DMS79 treated with DMSO at 0.1 percent for 48 hours (cell line): ENCODE measurements at regions not wholly inside any gene's neighbourhood (a gene's known extent, or its start where the extent isn't known, plus 50 kb on each side); places are given as distances from the start of the nearest gene placed in this dataset.
"Not testable (repeated sequence)": the region's sequence is repeated elsewhere in the genome, so short reads cannot be mapped to it uniquely, and the experiment has no call there.

Experiments
- DNase-seq: peaks from one replicate; lab custom pipeline; 2025; lab: John Stamatoyannopoulos, UW

DNA sequence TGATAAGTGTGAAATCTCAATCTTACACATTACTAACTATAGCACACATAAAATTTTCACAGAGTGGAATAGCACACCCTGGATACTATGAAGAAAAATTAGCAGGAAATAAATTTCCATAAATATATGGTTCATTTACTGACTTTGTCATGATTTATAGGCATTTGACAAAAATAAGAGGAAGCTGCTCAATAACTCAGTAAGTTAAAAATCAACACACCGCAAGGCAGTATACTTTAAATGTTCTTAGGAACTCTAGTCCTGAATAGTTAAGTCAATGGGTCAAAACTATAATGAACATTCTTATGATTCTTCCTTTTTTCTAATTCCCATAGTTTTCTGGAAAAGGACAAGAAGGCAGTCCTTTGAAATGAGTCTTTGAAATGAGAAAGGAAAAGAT is 1557.8 kb upstream of the RAG2 start:
- DNase-seq, result no peak

DNA sequence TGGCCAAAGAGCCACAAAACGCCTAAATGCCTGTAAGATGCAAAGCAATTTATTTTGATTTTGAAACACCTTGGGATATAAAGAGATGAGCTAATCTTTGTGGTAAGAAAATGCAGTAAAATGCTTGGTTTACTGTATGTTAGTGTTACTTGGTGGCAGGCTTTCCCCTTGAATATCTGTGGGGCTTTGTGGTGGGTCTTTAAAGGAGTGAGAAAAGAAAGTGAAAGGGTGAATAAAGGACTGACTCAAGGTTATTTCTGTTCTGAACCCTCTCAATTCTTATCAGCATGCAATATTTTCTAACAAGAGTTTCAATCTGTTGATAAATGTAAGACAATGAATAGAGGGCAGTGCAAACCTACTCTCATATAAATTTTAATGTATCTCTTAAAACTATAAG is 1555.9 kb upstream of the RAG2 start:
- DNase-seq, result no peak

DNA sequence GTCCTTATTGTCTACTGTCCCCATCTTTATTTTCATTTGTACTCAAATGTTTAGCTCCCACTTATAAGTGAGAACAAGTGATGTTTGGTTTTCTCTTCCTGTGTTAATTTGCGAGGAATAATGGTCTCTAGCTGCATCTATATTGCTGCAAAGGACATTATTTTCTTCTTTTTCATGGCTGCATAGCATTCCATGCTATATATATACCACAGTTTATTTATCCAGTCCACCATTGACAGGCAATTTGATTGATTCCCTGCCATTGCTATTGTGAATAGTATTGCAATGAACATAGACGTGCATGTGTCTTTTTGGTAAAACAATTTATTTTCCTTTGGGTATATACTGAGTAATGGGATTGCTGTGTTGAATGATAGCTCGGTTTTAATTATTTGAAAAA is 1545.8 kb upstream of the RAG2 start:
- DNase-seq, result no peak

DNA sequence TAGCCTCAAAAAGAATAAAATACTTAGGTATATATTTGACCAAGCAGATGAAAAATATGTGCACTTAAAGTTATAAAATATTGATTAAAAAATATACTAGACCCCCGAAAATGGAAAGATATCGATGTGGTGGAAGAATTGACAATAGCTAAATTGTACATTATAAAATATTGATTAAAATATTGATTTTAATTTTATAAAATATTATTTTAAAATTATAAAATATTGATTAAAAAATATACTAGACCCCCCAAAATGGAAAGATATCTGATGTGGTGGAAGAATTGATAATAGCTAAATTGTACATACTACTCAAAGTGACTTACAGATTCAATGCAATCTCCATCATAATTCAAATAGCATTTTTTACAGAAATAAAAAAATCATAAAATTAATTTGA is 1540.9 kb upstream of the RAG2 start:
- no peak for DNase-seq

DNA sequence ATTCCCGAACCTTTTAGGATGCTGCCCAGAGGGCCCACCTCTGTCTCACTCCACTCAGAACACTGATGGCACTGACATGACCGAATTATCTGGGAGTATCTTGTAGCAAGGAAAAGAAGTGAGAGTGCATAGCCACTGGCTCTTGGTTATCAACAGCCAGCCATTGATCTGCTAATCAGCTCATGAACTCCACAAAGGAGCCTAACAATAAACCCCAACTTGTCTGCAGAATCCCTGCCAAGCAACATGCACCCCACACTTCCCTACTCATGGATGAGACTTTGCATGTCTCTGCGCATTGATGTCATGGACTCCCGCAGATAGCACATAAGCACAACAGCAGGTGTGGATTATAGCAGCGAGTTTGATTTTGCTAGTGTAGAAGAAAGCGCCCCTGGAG is 1538.9 kb upstream of the RAG2 start:
- DNase-seq, result no peak

DNA sequence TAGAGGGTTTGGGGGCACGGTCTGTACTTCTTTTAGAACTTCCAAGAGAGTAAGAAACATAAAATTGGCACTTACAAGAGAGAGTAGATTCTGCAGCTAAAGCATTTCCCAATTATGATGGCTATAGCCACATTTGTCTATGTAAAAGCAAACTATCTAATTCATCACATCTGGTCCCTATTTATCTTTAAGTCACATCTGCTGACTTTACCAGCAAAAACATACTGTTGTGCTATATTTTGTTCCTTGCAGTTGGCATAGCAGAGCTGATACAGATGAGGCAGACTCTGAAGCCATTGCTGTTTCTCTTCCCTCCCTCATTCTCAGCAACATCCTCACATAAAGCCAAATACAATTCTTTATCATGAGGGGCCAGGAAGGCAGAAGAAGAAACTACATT is 1533.5 kb upstream of the RAG2 start:
- DNase-seq, result no peak

DNA sequence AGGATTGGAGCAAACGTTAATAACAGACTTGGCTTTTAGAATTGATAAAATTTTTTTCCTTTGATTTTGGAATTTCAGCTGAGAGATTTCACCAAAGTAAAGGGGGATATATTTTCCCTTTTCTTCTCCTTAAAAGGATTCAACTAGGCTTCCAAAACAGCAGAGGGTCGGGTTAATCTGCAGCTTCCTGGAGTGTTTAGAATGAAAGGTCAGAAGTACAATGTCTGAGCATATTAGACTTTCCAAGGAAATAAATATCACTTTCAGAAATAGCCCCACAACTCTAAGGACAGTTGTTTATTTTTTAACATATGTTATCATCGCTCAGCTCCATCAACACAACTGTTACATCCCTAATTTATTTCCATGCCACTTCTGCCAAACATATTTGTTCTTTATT is 1532.9 kb upstream of the RAG2 start:
- no peak for DNase-seq

DNA sequence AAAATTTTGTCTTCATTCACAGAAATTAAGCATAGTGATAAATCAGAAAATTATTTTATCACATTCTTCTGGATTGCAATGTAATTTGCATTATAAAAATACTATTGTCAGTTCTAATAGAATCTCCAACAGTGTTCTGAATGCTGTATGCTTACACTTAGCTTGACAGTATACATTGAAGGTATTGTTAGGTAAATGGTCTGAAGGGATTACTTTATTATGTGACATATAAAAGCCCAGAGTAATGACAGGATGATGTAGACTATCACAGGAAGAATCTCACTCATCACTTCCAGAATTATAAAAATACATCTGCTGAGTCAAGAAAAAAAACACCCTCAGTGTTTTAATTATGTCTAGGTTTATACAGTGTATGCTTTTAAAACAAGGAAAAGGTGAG is 1532.5 kb upstream of the RAG2 start:
- DNase-seq, result no peak

DNA sequence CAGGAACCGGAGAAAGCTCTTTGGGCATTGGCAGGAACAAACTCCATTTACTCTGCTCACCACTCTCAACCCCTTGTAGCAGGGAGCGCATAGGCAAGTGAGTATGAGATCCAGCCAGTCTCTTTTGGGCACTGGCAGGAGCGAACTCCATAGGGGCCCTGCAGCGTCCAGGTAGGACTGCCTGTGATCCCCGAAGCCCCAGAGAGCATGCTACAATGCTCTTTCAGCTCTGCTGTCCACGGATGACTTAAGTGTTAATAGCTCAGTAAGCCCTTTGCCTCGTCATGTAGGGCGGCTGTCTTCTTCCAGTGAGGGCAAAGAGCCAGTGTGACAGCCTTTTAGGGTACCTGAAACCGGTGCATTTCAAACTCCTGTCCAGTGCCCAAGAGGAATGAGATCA is 1525.6 kb upstream of the RAG2 start:
- DNase-seq, result no peak

DNA sequence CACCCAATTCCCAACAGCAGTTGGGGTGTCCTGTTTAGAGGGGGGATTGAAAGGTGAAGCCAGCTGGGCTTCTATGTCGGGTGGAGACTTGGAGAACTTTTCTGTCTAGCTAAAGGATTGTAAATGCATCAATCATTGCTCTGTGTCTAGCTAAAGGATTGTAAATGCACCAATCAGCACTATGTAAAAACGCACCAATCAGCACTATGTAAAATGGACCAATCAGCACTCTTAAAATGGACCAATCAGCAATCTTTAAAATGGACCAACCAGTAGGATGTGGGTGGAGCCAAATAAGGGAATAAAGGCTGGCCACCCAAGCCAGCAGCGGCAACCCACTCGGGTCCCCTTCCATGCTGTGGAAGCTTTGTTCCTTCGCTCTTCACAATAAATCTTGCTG is 1518.6 kb upstream of the RAG2 start:
- not testable (repeated sequence) for DNase-seq

DNA sequence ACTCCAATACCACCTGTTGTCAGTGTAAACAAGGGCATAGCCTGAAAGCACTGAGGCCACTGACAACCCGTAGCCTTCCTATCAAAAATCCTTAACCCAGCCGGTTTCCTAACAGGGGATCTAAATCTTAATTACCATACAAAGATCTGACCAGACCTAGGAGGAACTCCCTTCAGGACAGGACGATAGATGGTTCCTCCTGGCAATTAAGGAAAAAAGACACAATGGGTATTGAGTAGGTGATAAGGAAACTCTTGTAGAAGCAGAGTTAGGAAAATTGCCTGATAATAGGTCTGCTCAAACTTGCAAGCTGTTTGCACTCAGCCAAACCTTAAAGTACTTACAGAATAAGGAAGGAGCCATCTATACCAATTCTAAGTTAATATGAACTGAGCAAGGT is 1517.3 kb upstream of the RAG2 start:
- not testable (repeated sequence) for DNase-seq

DNA sequence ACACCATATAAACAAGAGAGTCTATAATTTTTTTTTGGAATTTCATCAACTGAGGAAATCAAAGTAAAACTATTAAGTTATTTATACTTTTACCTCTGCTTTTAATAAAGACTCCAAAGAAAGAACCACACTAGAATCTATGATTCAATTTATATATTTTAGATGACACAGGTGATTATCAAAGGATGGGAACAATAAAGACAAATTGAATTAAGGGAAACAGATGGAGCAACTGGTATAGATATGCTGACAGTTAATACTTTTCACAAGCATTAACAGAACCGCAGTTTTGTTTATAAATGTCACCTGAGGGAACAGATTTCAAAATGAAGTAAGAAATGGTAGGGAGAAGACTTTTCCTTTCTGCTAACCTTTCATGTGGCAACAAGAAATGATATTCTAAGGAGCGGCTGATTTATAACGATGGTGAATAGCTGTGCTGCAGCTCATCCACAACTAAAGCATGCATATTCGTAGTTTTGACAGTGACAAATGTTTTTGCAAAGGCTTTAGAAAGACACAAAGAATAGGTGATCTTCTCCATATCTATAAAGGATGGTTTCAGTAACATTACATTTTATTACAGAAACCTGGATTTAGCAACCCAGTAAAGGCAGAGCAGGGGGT is 1502.9 kb upstream of the RAG2 start:
- no peak for DNase-seq

DNA sequence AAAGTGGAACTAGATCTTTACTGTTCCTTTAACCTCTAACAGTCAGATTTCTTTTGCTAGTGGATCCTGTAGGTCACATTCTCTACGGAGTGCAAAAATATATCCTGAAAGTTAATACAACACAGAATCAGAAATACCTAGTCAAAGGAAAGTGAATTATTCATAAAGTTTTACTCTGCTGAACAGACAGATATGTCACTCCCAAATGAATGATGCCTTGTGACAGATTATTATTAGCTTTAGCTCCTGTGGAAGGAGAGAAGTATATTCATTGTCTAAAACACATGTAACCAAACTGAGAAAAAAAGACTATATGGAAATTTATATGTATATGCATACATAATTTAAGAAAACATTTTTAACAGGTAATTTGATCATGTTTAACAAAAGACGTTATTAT is 1497.2 kb upstream of the RAG2 start:
- DNase-seq, result no peak

DNA sequence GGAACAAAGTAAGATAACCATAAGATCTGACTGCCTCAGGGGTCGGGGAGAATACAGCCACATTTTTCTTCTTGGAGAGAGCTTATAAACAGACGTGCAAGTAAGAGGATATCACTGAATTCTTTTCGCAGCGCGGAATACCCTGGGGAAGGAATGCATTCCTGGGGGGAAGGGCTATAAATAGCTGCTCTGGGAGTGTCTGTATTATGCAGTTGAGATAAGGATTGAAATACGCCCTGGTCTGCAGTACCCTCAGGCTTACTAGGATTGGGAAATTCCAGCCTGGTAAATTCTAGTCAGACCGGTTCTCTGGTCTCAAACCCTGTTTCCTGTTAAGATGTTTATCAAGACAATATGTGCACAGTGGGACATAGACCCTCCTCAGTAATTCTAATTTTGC is 1491.7 kb upstream of the RAG2 start:
- no peak for DNase-seq

DNA sequence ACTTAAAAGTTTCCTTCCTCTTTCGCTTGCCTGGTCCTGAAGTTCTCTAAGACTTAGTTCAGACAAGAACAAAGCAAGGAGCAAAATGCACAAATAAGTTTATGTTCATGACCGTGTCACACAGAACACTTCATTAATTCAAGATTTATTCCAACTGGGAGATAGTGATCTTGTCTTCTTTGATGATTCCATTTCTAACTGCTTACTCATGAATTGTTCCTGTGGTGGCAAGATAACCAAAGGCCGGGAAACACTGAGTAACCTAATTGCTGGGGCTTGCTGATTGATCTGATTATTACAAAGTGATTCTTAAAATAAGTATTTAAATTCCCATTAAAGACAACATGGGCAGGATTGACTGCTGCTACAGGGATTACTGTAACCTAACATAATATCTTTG is 1462.9 kb upstream of the RAG2 start:
- DNase-seq, result no peak

DNA sequence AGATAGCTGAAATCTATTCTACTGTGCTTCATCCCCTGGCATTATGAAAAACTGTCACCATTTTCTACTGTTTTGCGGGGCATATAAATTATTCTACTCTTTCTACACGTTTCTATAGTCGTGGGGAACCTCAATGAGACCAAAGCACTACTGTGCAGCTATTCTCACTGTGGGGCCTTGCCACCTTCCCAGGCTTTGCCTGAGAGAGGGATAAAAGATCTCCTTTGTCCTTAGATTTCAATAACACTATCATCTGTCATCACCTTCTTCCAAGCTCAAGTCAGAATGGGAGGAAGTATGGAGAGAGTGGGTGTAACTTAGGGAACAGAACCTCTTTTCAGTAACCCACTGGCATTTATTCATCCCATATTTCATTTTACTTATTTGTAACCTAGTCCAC is 1462.1 kb upstream of the RAG2 start:
- DNase-seq, result no peak

DNA sequence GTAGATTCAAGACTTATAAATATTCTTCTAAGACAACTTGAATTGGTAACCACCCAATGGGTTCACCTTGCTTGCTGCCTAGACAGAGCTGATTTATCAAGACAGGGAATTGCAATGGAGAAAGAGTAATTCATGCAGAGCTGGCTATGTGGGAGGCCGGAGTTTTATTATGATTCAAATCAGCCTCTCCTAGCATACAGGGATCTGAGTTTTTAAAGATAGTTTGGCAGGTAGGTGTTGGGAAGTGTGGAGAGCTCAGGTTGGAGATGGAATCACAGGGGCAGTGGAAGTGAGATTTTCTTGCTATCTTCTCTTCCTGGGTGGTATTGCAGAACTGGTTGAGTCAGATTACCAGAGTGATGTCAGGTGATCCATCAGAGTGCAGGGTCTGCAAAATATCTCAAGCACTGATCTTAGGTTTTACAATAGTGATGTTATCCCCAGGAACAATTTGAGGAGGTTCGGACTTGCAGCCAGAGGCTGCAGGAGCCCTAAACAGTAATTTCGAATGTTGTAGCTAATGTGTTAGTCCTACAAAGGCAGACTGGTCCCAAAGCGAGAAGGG is 1448.6 kb upstream of the RAG2 start:
- no peak for DNase-seq

DNA sequence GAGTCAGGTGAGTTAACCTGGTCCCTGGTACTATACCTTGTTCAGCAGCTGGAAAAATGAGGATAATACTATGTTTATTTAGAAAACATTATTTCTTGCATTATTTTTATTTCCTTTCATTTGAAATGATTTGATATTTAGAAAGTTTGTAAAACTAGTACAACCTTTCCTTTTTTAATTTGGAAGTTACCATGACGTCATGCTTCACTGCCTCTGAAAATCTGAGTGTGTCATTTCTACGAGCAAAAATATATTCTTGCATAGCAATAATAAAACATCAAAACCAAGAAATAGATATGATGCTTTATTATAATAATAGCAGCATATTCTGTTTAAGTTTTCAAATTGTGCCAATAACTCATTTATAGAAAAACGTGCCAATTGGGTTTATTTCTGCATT is 1445.0 kb upstream of the RAG2 start:
- DNase-seq, result no peak

DNA sequence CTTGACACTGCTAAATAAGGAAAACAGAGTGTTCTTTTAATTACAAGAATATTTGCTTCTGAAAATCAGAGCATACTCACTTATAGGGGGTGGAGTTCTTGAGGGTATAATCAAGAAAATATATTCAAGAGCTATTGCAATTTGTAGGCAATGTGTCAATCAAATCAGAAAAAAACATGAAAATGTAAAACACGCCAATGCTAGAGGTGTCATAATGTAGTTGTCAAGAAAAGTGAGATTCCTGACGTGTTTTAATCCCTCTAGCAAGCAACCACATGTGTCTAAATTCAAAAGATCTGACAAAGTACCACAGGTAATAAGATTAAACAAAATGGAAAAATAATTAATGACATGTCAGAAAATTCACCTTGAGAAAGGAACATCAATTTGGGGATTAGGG is 1440.7 kb upstream of the RAG2 start:
- DNase-seq, result no peak

DNA sequence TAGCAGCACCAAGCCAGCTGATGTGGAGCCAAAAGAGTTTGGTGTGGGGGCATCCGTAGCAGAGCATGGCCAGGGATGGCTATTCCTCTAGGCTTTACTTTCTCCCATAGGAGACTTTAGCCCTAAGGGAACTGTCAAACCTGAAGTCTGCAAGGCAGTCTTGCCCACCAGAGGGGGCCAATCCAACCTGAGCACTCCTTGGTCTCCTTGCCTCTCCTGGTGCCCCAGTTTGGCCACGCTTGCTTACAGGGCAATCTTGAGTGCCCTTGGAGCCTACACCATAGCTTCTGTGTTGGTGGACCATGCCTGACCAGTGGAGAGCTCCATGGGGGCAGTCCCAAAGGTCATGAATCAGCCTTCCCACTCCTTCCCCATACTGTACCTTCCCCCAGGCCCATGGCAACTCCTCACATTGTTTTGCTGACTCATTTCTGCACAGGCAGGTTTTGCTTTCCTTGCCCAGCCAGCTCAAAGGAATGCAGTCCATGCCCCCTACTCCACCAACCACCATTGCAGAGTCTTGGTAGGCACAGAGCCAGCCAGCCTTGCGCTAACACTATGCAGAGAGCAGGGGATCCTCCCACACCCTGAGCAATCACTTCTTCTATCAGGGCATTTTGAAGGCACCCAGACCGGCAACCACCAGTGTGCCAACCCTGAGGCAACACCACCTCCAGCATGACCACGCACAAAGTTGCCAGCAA is 1421.2 kb upstream of the RAG2 start:
- DNase-seq, result no peak

DNA sequence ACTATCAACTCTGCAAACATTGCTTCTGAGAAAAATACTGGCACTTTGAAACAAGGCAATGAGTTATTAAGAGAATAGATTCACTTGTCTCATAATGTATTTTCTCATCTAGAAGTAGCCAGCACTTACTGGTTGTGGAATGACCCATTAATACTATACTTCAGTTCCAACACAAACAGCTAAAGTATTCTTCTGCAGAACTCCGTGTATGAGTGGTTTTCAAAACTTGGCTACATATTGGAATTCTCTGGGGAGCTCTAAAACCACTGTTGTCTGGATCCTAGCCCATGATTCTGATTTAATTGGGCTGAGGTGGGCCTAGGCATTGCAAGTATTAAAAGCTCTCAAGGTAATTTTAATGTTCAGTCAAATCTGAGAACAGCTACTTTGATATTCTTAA is 1416.4 kb upstream of the RAG2 start:
- peak; percentile 8 for DNase-seq

DNA sequence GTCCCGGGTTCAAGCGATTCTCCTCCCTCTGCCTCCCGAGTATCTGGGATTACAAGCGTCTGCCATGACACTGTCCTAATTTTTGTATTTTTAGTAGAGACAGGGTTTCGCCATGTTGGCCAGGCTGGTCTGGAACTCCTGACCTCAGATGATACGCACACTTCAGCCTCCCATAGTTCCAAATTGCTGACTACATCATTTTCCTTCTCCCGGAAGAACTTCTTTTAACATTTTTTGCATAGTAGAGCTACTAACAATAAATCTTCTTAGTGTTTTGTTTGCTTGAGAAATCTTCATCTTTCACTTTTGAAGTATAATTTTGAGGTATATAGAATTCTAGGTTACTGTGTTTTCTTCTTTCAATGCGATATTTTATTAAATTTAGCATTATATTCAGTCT is 1415.1 kb upstream of the RAG2 start:
- DNase-seq, result no peak

DNA sequence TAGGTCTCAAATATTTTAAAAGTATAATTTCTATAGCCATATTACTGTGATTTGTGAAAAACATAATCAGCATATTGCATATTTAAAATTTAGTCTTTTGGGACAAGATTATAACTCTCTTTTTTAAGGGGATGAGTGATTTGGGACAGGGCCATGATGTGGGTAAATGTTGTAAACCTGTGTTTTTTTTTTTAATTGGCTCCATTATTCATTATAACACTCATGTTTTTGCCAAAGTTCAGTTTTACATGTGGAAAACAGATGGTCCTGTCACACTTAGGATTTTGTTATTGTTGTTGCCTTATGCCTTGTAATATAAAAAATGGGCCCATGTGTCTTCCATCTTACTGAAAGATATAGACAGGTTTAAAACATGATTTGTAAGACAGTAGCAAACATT is 1413.5 kb upstream of the RAG2 start:
- DNase-seq, result no peak

DNA sequence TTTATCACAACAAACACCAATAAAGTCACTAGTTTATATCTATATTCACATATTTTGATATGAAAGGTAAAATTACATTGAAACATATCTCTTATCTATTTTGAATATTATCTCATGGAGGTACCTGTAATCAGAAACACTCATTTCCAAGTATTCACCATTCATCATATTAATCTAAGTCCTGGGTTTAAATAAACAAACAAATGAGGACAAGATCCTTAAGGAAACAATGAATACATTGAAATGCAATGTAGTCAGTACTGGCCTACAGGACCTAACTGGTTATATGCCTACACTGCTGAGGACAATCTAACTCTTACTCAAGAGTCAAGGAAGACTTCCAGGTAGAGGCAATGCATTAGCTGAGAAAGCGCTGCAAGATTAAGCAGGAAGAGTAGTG is 1411.9 kb upstream of the RAG2 start:
- DNase-seq, result no peak
